Fibroblast of the conjunctiva (primary cell): ENCODE measurements at regions not wholly inside any gene's neighbourhood (a gene's known extent, or its start where the extent isn't known, plus 50 kb on each side); places are given as distances from the start of the nearest gene placed in this dataset.
A peak's percentile ranks its signal among the peaks of the same experiment; 100 is the strongest.

ENCODE experiments used
- DNase-seq: peaks from one replicate; pipeline ENCODE4 v3.0.0-alpha.2; 2010; ENCODE audit warnings: low read depth

DNA sequence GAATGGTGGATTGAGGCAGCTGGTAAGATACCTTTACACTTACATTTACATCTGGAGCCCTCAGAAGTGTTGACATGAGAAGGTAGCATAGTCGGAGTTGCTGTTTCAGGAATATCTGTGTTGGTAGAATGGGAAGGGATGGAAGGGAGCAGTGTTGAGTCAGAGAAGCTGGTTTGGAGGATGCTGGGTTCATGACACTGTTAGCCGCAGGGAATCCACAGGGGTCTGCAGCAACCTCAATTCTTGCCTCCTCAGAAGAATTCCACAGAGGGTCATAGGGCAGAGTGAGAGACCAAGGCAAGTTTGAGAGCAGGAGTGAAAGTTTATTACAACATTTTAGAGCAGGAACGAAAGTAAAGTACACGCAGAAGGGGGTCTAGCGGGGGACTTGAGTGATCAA lies 536.8 kb downstream of the QKI start:
- no peak for DNase-seq

DNA sequence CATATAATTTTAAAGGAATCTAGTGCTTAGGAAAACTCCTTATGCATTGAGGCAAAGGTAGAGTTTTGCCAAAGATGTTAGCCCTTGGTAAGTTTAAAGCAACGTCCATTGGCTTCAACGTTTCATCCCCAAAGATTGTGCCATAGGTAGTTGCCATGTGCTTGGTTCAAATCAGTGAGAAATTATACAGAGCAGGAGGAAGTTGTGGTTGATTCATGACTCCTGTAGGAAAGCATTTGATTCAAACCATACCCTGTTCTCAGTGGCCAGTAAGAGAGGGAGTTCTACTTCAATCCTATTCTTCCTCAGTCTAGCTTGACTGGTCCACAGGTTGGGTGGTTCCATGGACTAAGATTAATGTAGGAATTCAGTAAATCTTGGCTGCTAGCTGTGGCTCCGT lies 535.6 kb downstream of the QKI start:
- DNase-seq, result no peak

DNA sequence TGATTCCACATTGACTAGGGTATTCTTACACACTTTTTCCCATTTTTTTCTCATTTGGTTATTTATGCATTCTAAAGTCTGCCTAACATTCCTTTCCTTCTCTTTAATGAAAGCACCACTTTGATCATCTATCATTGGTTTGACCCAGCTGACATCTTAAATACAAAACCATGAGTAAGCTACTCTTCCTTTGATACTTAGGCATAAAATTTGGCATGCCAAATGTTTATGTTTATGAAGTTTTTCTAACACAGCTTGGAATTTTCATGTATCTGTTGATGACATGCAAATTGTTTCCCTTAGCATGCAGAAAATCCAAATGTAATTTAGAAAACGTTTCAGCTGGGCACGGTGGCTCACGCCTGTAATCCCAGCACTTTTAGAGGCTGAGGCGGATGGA lies 534.9 kb downstream of the QKI start:
- no peak for DNase-seq

DNA sequence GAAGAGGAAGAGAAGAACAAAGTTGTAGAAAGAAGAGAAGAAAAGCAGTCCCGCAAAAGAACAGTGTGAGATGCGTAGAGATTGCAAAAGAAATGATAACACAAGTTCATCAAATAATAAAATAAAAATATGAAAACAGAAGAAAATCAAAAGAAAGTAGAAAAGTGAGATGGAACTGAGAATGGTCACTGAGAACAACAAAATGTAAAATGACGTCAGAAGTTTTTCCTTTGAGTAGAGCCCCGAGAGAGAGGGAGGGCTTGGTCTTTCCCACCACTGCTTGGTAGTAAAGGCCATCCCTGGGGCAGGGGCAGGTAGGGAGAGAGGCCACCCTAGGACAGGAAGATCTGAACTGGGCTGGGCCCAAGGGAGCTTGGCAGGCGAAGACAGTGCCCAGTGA lies 533.7 kb downstream of the QKI start:
- DNase-seq, result no peak

DNA sequence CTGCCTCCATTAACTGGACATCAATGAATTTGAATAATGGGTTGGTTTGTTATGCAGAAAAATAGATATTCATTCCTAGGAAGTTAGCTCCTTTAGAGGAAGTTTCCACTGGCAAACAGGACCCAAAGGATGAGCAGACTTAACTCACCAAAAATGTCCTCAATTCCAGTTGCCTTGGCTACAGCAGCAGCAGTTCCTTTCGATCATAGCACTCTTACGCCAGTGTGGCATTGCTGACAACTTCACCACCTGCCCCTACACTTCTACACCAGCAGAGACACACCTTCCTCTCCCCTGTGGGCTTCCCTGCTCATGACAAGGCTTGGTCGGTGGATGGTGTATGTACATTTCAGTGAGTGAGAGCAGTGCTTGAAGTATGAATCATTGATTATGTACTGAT lies 532.8 kb downstream of the QKI start:
- no peak for DNase-seq

DNA sequence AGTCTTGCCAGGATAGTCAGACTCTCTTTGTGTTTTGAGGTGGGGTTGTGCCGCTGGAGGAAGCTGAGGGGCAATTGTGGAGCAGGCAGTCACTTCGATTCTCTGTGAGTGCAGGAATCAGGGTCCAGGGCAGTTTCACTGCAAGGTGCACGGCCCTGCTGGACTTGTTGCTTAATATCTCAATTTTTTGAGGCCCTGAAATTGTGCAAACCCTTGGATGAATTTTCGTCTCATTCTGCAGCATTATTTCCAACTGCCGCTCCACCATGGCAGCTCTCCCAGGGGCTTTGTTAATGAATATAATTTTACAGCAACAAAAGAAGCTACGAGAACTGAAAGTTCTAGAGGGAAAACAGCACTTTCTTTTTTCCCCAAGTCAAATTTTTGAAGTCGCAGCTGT lies 531.9 kb downstream of the QKI start:
- DNase-seq, result no peak

DNA sequence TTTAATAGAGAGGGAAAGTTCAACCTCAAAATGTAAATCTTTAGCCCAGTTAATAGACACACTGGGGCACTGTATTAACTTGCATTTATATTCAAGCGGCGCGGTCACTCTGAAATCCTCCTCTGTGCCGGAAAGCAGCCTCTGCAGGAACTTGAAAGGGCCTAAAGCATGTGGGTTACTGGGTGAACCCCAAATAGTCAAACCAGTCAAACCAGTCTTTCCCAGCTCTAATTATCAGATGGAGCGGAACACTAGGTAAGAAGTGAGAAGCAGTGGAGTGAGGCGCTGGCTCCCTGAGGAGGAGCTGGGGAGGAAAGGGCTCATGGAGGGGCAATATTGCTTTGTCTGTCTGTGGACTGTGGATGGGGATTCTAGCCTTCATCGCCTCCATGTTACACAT lies 531.3 kb downstream of the QKI start:
- no peak for DNase-seq

DNA sequence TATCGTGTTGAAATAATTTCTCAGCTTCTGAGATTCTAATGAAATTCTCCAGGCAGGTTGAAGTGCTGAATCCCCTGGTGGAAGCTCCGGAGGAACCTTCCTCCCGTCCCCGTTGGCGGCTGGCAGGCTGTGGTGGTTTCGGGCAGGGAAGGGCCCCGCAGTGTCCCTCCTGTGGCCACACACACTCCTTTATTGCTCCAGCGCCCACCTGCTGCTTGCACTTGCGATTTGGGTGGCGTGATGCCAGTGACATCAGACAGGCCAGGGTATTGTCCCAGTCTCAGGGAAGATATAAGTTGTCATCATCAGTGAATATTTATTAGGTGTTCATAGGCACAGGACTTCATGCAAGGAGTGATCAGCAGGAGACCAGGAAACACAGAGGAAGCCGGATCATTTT lies 530.4 kb downstream of the QKI start:
- no peak for DNase-seq

DNA sequence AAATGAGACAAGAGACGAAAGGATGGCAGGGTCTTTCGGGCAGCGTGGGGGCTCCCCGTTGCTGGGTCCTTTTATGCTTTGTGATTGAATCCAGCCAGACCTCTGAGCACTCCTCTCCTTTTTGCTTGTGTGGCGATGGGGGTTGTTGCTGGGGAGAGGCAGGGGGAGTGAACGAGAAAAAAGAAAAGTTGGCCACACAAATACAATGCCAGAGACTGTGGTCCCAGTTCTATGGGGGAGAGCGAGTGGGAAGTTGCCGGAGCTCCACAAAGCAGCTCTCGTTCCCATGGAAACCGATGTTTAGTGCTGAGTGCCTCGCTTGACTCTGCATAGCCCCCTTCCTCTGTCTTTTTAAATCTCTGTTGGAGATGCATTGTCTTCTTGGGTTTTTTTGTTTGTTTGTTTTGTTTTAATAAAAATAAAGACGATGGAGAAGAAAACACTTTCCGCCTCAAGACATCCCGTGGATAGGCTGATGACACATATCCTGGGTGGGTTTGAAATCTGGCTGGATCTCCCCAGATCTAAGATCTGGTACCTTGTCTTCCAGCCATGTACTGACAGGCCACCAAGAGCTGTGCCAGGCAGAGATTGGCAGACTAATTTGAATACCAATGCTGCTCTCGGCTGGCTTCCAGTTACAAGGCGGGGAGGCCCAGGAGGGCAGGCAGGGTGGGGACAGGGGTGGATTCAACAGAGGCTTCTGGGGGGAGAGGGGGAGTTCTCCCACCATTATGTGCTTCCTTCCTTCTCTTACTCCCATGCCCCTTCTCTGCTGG lies 529.3 kb downstream of the QKI start:
- peak; percentile 3 for DNase-seq

DNA sequence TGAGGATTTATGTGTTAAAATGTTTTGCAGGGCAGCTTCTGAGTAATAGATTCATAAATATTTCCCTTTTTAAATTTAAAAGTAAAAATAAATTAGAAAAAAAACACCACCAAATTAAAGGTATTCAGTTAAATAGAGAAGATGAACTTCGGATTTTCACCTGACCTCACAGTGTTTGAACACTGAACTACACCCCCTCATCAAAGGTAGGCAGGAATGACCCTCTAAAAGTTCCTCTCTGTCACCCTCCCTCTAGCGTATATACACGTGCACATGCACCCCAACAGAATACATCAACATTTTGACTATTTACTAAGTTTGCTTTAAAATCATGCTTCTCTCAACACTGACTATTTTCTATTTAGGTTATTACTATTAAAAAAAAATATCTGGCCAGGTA lies 528.3 kb downstream of the QKI start:
- no peak for DNase-seq

DNA sequence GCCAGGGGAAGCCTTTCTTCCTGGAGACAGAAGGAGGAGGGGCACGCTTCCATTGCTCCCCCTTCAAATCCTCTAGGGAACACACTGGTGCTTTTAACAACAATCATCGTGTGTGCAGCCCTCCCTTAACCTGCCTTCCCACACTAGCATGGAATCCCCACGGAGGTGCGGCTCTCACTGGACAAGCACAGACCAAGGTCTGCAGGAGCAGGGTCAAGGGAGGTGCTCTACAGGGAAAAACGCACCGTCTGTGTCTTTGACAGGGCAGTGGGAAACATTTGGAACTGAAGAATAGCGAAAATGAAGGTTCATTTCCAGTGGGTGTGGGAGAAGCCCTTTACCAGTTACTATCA lies 527.1 kb downstream of the QKI start:
- no peak for DNase-seq

DNA sequence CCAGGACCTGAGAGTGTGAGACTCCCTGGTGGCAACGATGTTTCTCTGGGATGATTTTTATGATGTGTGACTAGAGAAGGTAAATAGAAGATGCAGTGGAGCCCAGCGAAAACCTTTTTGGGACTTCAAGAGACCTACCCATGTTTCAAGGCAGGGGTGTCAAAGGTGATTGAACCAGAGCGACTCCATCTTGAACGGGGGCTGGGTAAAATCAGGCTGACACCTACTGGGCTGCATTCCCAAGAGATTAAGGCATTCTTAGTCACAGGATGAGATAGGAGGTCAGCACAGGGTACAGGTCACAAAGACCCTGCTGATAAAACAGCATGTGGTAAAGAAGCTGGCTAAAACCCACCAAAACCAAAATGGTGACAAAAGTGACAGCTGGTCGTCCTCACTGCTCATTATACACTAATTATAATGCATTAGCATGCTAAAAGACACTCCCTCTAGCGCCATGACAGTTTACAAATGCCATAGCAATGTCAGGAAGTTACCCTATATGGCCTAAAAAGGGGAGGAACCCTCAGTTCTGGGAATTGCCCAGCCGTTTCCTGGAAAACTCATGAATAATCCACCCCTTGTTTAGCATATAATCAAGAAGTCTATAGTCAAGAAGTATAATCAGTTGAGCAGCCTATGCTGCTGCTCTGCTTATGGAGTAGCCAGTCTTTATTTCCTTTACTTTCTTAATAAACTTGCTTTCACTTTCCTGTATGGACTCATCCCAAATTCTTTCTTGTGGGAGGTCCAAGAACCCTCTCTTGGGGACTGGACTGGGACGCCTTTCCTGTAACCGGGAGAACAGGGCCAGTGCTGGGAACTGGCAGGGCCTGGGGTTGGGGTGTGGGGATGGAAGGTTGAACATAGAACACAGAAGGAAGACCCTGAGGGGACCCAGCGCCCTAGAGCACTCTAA lies 526.4 kb downstream of the QKI start:
- DNase-seq, result no peak

DNA sequence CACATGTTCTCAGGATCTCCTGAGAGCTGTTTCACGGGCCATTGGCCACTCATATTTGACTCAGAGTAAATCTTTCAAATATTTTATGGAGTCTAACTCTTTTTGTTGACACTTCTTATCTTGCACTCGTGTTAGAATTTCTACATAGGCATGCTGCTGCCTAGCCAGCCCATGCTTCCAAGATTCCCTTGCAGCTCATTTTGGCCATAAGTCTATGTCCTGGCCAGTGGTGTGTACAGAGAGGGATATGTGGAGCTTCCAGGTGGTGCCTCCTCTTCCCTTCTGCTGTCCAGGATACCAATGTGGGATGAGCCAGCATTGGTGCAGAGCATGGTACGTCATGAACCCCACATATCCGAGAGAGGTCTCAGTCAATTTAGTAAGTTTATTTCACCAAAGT lies 522.6 kb downstream of the QKI start:
- no peak for DNase-seq

DNA sequence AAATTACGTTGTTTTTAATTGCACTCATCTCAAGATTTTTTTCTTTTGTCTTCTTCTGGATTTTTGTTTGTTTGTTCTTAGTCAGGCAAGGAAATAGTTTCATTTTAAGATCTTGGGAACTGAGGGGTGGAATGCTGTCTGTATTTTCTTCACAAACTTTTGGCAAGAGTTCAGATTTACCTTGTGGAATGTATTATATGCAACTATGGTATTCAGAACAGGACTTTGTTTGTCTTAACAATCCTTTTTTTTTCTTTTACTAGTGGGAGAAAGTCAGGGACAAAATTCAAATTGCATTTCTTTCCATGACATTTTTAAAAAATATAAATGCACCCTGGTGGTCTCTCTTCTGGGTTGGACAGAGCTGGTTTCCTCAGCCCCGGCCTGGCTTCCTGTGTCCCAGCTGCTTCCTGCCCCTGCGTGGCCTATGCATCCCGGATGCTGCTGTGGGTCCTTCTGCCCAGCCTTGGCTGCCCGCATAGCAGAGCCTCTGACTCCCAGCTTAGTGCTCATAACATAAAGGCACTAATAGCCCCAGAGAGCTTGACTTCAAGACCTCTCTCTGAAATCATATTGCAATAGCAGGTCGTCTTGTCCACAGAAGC lies 520.7 kb downstream of the QKI start:
- no peak for DNase-seq

DNA sequence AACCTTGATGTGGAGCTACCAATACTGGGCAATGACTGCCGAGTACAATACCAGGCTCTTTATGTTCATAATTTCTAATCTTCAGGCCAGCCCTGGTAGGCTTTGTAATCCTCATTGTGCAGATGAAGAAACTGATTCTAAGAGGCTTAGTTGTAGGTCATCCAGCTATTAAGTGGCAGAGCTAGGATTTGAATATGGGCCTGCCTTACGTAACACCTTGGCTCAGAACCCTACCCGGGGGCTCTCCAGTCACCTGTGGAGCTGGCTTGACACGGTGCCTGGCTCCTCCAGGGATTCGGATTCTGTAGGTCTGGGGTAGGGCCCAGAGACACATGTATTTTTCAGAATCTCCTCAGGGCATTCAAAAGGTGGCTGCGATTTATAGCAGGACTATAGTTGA lies 515.5 kb downstream of the QKI start:
- no peak for DNase-seq

DNA sequence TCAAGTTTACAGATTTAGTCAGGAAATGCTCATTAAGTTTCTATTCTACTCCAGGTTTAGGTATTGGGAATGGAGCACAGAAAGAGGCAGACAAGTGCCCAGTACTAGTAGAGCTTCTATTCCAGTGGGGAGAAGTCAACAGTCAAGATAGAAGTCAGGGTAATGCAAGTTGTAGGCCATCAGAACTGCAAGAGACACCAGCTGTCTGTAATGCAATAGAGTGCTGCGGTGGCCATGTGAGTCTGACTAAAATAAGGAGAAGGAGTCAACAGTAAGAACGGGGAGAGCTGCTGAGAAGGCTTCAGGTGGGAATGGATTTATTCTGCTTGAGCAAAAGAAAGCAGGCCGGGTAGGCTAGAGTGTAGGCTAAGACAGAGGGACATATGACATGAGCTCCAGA lies 515.0 kb downstream of the QKI start:
- DNase-seq, result no peak

DNA sequence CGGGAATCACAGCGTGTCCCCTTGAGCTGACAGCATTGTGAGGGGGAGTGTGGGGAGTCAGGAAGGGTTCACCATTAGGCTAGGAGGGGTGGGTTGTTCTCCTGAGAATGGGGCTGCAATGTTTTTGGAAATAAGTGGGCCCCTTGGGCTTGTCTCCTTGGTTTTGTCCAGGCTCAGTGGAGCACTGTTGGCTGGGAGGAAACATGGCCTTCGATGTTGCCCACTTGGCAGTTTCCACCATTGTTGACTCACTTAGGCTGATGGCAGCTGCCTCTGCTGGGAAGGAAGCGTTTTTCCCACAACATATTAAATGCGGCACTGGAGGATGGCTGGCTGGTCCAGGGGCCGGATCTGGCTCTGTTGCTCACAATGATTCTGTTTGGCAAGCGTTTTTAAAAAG lies 512.1 kb downstream of the QKI start:
- no peak for DNase-seq

DNA sequence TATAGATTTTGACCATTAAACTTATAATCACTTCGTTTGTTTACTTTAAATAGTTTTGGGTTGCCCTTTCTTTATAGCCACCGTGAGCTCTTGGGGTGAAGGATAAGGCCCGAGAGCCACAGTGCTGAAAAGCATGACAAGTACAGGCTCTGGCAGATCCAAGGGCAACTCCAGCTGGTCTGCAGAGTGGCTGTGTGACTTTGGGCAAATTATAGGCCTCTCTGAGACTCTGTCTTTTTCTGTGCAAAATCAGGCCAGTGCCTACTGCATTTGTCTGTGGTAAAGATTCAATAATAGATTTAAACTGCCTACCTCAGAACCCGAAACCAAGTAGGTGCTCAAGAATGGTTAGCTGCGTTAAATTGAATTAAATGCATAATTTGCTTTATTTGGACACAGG lies 511.3 kb downstream of the QKI start:
- no peak for DNase-seq

DNA sequence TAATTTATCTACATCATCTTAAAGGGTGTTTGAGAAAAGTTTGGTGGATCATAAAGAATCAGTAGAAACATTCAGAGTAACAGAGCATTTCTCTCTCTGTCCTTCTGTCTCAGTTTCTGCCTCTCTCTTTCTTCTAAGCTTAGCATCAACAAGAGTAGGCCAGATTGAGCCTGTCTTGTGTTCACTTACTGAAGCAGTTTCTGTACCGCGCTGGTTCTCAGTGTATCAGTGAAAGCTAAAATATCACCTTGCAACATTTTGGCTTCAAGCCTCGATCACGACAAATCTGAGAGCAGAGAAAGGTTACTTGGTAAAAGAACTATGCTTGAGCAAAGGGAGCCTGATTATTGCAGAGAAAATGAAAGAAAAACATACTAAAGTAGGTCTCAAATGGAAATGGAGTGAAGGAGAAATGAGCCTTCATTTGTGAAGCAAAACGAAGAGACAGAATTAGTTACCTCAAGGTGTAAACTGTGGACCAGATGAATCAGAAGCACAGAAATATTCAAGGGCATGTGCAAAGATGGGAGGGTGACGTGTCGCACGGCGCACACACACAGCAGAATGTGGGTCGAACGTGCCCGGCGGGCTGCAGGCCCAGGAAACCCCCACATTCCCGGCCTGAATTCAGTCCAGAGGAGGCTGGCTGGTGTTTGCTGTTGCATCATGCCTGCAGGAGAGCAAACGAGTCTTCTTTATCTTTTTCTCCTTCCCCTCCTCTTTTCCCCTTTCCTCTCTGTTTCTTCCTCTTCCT lies 509.3 kb downstream of the QKI start:
- no peak for DNase-seq

DNA sequence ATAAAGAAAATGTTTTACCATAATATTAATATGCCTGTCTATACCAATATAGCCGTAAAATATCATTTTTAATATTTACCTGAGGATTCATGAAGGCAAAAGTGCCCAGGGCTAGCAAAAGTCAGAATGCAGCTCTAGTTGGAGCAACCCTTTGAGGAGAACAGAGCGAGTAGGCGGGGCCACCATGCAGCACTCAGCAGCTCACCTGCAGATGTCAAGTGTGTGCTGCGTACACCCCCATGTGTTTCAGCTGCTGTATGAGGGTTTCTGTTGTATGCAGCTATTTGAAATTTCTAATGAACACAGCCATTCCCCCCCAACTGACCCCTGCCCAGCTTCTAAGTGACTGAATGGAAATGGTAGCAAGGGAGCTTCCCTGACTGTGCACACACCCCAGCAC lies 508.0 kb downstream of the QKI start:
- DNase-seq, result no peak

DNA sequence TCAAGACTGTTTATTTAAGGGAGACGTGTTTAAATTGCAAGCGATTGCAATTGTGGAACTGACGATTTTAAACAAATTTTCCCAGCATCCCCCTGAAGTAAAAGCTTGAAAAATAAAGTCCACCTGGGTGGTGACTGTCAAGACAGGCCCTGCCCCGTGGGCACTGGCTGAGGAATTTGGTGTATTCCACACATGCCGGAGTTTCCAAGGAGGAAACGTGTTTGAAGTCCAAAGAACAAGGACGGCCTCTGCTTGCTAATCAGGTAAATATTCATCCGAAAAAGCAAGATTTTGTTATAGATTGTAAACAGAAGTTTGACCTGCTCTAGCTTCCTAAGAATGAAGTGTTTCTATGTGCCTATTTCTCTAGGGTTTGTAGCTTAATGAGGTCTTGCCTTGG lies 505.1 kb downstream of the QKI start:
- DNase-seq, result no peak

DNA sequence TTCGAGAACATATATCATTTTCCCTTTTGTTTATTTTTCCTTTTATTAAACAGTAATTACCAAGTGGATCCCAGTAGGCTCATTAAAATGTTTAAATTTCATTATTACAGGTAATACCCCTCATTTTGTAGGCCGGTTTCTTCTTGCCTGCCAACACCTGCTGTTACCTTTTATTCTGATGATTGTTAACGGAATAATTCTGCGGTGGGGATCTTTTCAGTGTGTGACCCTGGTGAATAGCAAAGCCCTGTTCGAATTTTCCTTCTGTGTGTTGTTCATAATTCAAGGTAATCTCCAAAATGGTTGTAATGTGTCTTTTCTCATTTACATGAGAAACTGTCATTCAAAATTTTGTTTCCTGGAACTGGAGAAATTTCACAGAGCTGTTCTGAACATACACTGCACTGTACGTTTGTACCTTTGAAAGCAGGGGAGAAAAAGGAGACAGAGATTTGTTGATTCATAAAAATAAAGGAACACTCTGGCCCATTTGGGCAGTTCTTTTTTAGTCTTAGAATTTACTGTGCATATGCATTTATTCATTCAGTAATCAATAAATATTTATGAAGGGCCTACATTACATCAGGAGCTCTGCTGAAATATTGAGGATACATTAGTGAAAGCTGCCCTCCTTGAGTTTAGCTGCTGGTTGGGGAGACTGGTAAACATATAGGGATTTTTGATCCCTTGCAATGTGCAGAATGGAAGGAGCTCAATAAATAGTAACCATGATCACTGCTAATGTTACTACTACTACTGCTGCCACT lies 502.0 kb downstream of the QKI start:
- no peak for DNase-seq
